ENCODE measurements at regions not wholly inside any gene's neighbourhood (a gene's known extent, or its start where the extent isn't known, plus 50 kb on each side); places are given as distances from the start of the nearest gene placed in this dataset.

GRCh38 chr10:130371666-130372065, 235.5 kb downstream of the GLRX3 start:
- Mint-ChIP-seq H3K27me3 (peaks cover 22% of the 10 kb centered on the region), H3K36me3 (ENCODE audit: low read depth) (no peaks in the 10 kb centered on the region), H3K27ac (no peak overlapping the region), H3K4me3 (no peak overlapping the region), H3K4me1 (no peaks in the 10 kb centered on the region)
- DNase-seq: no peak
- H3K9me3 ChIP-seq (ENCODE audit: control insufficient read depth, low read length, poor library complexity, severe bottlenecking): no peaks in the 10 kb centered on the region
- ATAC-seq: no peak

GRCh38 chr10:130372222-130372621, 236.0 kb downstream of the GLRX3 start:
- Mint-ChIP-seq H3K27ac (no peak overlapping the region), H3K27me3 (peaks cover 22% of the 10 kb centered on the region), H3K4me1 (no peaks in the 10 kb centered on the region), H3K4me3 (no peak overlapping the region), H3K36me3 (ENCODE audit: low read depth) (no peaks in the 10 kb centered on the region)
- no peaks in the 10 kb centered on the region for H3K9me3 ChIP-seq (ENCODE audit: control insufficient read depth, low read length, poor library complexity, severe bottlenecking)
- DNase-seq: no peak
- no peak for ATAC-seq

DNA sequence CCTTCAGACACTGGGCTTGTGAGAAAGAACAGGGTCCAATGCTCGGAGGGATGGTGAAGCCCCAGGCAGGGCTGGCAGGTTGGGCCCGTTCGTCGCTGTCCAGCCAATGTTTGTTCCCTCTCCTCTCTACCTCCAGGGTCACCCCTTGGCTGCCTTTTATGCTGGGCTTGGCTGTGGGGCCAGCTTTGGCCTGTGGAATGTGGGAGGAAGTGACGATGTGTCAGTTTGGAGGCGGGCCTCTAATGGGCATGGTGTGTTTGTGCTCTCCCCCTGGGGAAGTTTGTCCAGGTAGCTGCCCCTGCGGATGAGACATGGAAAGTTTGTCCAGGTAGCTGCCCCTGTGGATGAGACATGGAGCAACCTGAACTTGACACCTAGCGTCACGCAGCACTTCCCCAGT, 236.7 kb downstream of the GLRX3 start:
- Mint-ChIP-seq H3K27me3 (peaks cover 22% of the 10 kb centered on the region), H3K4me3 (no peak overlapping the region), H3K36me3 (ENCODE audit: low read depth) (no peaks in the 10 kb centered on the region), H3K4me1 (no peaks in the 10 kb centered on the region), H3K27ac (no peak overlapping the region)
- ATAC-seq: no peak
- no peak for DNase-seq
- no peaks in the 10 kb centered on the region for H3K9me3 ChIP-seq (ENCODE audit: control insufficient read depth, low read length, poor library complexity, severe bottlenecking)

DNA sequence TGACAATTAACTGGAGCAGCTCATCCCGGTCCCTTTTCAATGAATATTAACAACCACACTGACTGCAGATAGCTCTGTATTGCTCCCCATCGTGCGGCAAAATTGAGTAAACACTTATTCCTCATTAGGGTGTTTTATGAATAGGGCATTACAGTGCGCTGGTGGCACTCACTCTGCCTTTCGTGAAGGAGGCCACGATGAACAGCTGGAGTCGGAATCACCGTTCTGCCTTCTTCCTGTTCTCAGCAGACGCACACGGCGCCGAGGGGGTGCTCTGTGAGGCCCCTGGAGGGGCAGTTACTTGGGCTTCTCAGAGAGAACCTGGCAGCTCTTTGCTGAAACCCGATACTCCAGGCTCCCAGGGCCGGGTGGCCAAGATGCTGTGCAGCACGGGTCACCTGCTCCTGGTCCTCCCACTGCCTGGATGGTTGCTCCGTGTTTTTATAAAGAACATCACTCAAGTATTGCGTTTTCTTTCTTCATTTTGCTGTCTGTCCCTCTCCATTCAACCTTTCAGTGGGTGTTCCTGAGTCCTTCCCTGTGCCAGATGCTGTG, 241.9 kb downstream of the GLRX3 start:
- Mint-ChIP-seq H3K36me3 (ENCODE audit: low read depth) (no peaks in the 10 kb centered on the region), H3K27ac (no peak overlapping the region), H3K4me1 (no peaks in the 10 kb centered on the region), H3K27me3 (peaks cover 19% of the 10 kb centered on the region), H3K4me3 (no peak overlapping the region)
- ATAC-seq: no peak
- H3K9me3 ChIP-seq (ENCODE audit: control insufficient read depth, low read length, poor library complexity, severe bottlenecking): no peaks in the 10 kb centered on the region
- DNase-seq: no peak

GRCh38 chr10:130378556-130379400, 242.6 kb downstream of the GLRX3 start:
- no peak for DNase-seq
- no peak overlapping the region for H3K27ac Mint-ChIP-seq
- H3K9me3 ChIP-seq (ENCODE audit: control insufficient read depth, low read length, poor library complexity, severe bottlenecking): no peaks in the 10 kb centered on the region
- H3K36me3 Mint-ChIP-seq (ENCODE audit: low read depth): no peaks in the 10 kb centered on the region
- H3K27me3 Mint-ChIP-seq: peaks cover 17% of the 10 kb centered on the region
- H3K4me3 Mint-ChIP-seq: no peak overlapping the region
- ATAC-seq: no peak
- no peaks in the 10 kb centered on the region for H3K4me1 Mint-ChIP-seq

GRCh38 chr10:130380056-130380455, 243.9 kb downstream of the GLRX3 start:
- no peaks in the 10 kb centered on the region for H3K9me3 ChIP-seq (ENCODE audit: control insufficient read depth, low read length, poor library complexity, severe bottlenecking)
- Mint-ChIP-seq H3K36me3 (ENCODE audit: low read depth) (no peaks in the 10 kb centered on the region), H3K27ac (no peak overlapping the region), H3K27me3 (peaks cover 12% of the 10 kb centered on the region), H3K4me1 (no peaks in the 10 kb centered on the region), H3K4me3 (no peak overlapping the region)
- DNase-seq (no peak), ATAC-seq (no peak)

DNA sequence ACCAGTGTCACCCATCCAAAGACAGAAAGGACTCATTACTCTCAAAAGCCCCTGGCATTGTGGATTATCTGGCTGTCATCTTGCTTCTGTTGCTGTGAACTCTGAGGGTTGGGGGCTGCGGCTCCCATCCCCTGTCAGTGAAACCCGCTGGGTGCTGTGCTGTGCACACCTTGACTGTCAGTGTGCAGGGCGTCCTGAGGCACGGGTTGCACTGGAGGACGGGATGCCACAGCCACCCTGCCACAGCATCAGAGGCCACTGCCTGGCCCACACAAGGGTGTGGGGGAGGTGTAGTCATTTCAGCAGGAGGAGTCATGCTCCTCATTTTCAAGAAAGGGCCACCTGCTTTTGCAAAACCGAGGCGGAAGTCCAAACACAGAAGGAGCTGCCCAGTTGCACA, 245.8 kb downstream of the GLRX3 start:
- Mint-ChIP-seq H3K36me3 (ENCODE audit: low read depth) (no peaks in the 10 kb centered on the region), H3K4me1 (no peaks in the 10 kb centered on the region), H3K27ac (no peak overlapping the region), H3K27me3 (peaks cover 12% of the 10 kb centered on the region), H3K4me3 (no peak overlapping the region)
- no peaks in the 10 kb centered on the region for H3K9me3 ChIP-seq (ENCODE audit: control insufficient read depth, low read length, poor library complexity, severe bottlenecking)
- DNase-seq (no peak), ATAC-seq (no peak)

DNA sequence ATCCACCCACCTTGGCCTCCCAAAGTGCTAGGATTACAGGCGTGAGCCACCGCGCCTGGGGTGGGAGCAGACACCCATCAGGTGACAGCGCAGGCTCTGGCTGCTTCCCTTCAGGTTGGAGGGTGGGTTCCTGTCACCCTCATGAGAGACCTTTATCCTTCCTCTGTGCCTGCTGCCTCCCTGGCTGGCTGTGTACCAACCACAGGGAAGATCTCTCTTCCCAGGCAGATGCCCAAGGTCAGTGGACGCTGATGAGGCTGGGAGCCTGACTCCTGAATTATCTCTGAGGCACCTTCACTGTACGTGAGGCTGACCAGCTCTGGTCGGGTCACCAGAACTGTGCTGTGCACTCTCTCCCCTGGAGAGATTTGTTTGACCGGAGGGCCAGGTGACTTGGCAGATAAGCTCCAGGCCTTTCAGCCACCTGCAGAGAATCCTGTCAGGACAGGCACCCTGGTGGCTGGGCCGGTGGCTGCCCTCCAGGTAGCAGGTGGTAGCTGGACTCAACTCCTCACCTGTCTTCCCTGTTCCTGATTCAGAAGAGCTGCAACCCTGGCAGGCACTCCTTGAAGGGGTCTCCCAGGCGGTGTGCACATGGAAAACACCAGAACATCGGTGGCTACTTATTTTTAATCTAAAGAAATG, 251.9 kb downstream of the GLRX3 start:
- H3K4me1 Mint-ChIP-seq: no peaks in the 10 kb centered on the region
- peaks cover 12% of the 10 kb centered on the region for H3K27me3 Mint-ChIP-seq
- ATAC-seq: no peak
- no peaks in the 10 kb centered on the region for H3K9me3 ChIP-seq (ENCODE audit: control insufficient read depth, low read length, poor library complexity, severe bottlenecking)
- H3K4me3 Mint-ChIP-seq: no peak overlapping the region
- H3K36me3 Mint-ChIP-seq (ENCODE audit: low read depth): no peaks in the 10 kb centered on the region
- H3K27ac Mint-ChIP-seq: no peak overlapping the region
- DNase-seq: no peak

DNA sequence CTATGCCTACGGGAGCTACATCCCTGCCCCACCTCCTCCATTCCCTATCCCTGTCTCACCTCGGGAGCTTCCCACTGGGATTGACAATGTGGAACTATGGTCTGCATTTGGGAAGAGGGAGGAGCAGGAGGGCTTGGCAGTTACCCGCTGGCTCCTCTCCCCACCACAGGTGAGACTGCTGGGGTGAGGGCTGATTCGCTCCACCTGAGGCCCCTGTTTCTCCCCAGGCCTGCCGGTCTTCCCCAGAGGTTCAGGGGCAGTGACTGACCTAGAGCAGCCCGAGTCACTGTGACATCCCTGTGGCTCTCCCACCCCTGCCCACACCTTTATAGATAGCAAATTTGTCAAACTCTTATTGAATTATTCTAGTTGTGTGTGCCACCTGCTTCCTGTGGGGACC, 252.6 kb downstream of the GLRX3 start:
- ATAC-seq (no peak), DNase-seq (no peak)
- no peak overlapping the region for H3K4me3 Mint-ChIP-seq
- no peaks in the 10 kb centered on the region for H3K4me1 Mint-ChIP-seq
- H3K36me3 Mint-ChIP-seq (ENCODE audit: low read depth): no peaks in the 10 kb centered on the region
- no peaks in the 10 kb centered on the region for H3K9me3 ChIP-seq (ENCODE audit: control insufficient read depth, low read length, poor library complexity, severe bottlenecking)
- H3K27ac Mint-ChIP-seq: no peak overlapping the region
- peaks cover 12% of the 10 kb centered on the region for H3K27me3 Mint-ChIP-seq

DNA sequence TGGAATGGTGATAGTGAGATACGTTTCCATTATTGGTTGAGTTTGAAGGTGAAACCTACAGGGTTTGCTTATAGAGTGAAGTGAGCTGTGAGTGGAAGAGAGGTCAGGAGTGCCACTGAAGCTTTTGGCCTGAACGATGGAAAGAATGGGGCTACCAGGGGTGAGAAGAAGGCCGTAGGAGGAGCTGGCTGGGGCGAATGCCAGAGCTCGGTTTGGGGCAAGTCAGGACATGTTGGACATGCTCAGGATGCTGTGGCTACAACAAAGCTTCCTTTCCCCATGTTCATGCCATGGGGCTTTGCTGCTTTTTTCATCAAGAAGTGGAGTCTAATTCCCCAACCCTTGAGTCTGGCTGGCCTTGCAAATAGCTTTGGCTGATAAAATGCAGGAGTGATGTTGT, 253.7 kb downstream of the GLRX3 start:
- Mint-ChIP-seq H3K36me3 (ENCODE audit: low read depth) (no peaks in the 10 kb centered on the region), H3K4me3 (no peak overlapping the region), H3K27ac (no peak overlapping the region), H3K4me1 (no peaks in the 10 kb centered on the region), H3K27me3 (peaks cover 12% of the 10 kb centered on the region)
- DNase-seq (no peak), ATAC-seq (no peak)
- no peaks in the 10 kb centered on the region for H3K9me3 ChIP-seq (ENCODE audit: control insufficient read depth, low read length, poor library complexity, severe bottlenecking)

DNA sequence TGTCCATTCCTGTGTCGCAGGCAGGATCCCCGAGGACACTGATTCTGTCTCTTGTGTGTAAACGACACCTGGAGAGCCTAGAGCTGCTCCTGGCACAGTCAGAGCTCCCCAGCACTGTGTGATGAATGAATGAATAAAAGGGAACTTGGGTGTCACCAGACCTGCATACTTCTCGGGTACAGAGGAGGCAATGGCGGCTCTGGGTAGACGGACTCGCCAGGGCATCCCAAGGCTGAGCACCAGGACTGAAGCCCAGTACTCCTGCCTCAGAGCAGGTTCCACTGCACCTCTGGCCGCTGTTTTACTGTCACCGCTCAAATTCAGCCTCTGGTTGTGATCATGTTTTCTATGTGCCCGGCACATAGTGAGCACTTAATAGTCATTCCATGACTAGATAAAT, 255.8 kb downstream of the GLRX3 start:
- DNase-seq (no peak), ATAC-seq (no peak)
- no peaks in the 10 kb centered on the region for H3K36me3 Mint-ChIP-seq (ENCODE audit: low read depth)
- no peaks in the 10 kb centered on the region for H3K4me1 Mint-ChIP-seq
- no peak overlapping the region for H3K4me3 Mint-ChIP-seq
- H3K27me3 Mint-ChIP-seq: peaks cover 12% of the 10 kb centered on the region
- H3K27ac Mint-ChIP-seq: no peak overlapping the region
- no peaks in the 10 kb centered on the region for H3K9me3 ChIP-seq (ENCODE audit: control insufficient read depth, low read length, poor library complexity, severe bottlenecking)

DNA sequence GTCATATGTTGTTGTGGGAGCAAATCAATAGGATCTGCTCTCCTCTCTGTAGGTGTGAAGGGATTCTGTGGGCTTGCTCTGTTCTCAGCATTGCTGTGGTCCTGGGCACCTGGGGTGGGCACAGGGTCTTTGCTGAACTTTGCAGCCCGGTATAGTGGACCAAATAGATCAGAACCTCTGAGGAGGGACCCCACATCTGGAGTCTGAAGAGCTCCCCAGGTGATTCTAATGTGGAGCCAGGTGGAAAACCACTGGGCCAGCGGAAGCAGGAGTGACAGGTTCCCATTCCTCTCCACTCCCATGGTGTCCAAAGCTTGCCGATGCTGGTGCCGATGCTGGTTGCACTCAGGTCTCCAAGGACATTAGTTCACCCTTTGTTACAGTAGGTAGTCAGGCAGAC, 257.2 kb downstream of the GLRX3 start:
- no peak for ATAC-seq
- Mint-ChIP-seq H3K36me3 (ENCODE audit: low read depth) (no peaks in the 10 kb centered on the region), H3K27me3 (peaks cover 12% of the 10 kb centered on the region), H3K4me1 (no peaks in the 10 kb centered on the region), H3K4me3 (no peak overlapping the region), H3K27ac (no peak overlapping the region)
- H3K9me3 ChIP-seq (ENCODE audit: control insufficient read depth, low read length, poor library complexity, severe bottlenecking): no peaks in the 10 kb centered on the region
- DNase-seq: no peak

DNA sequence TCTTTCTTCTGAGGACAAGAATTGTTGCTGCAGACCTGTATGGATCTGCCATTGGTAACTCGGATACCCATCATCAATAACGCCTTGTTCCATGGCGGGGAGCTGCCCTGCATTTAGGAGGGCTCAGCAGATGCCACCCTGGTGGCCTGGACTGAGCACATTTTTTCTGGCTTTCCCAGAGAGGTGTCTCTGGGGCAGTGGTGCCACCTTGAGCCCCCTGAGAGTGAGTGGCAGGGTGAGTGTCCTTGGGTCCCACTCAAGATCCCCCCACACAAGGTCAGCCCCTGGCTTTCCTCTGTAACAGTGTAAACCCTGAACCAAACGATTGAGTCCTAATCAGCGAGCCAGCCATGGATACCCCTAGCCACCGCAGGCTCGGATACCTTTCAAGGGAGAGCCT, 258.6 kb downstream of the GLRX3 start:
- ATAC-seq: no peak
- Mint-ChIP-seq H3K4me3 (no peak overlapping the region), H3K27me3 (peaks cover 12% of the 10 kb centered on the region), H3K27ac (no peak overlapping the region), H3K4me1 (no peaks in the 10 kb centered on the region), H3K36me3 (ENCODE audit: low read depth) (no peaks in the 10 kb centered on the region)
- DNase-seq: no peak
- H3K9me3 ChIP-seq (ENCODE audit: control insufficient read depth, low read length, poor library complexity, severe bottlenecking): no peaks in the 10 kb centered on the region

Data from T-helper 17 cell (primary cell).